HG02943 (cell line): ENCODE measurements at regions not wholly inside any gene's neighbourhood (a gene's known extent, or its start where the extent isn't known, plus 50 kb on each side); places are given as distances from the start of the nearest gene placed in this dataset.

Source experiments
- ATAC-seq: cut with Tn5 transposase; IDR thresholded peaks from one replicate; pipeline ENCODE4 v1.9.1; 2021; ENCODE audit warnings: mild to moderate bottlenecking, low read depth, moderate library complexity; ENCODE audit not compliant: unreplicated experiment

DNA sequence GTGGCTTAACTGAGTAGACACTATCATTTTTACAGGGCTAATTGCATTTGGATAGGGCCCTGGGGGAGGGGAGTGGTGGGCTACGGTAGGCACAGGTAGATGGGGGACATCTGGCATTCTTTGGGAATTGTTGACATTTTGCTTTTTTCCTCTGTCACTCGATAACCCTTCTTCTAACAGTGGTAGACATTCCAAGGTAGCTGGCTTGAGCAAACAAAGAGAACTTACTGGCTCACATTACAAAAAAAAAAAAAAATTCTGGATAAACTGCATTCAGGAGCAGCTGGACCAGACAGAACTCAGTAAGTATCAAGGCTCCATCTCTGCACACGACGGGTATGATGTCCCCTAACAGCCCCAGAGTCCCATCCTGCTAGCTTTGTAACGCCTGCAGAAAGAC lies 585.2 kb downstream of the ZNF608 start:
- no peak for ATAC-seq

- no peak for ATAC-seq
Measured at GRCh38 chr5:124160265-124160664, 586.2 kb downstream of the ZNF608 start.

DNA sequence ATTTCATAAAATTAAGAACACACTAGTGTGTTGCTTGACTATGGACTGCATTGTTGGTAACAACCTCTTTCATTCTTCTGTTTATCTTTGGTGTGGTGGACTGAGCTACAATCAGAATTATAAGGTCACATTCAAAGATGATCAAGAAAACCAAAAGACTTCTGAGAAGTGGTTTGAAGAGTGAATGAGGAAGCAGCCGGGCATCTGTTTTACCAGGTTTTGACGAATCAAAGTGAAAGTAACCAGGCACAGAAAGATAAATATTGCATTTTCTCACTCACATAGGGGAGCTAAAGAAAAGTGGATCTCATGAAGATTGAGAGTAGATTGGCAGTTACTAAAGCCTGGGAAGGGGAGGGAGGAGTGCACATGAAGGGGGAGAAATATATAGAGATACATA lies 589.1 kb downstream of the ZNF608 start:
- ATAC-seq = no peak

- ATAC-seq = no peak
Measured at GRCh38 chr5:124156415-124156996, 589.9 kb downstream of the ZNF608 start.

GRCh38 chr5:124154714-124155113 lies 591.7 kb downstream of the ZNF608 start:
- ATAC-seq = no peak

GRCh38 chr5:124153588-124153987 lies 592.9 kb downstream of the ZNF608 start:
- ATAC-seq = no peak

DNA sequence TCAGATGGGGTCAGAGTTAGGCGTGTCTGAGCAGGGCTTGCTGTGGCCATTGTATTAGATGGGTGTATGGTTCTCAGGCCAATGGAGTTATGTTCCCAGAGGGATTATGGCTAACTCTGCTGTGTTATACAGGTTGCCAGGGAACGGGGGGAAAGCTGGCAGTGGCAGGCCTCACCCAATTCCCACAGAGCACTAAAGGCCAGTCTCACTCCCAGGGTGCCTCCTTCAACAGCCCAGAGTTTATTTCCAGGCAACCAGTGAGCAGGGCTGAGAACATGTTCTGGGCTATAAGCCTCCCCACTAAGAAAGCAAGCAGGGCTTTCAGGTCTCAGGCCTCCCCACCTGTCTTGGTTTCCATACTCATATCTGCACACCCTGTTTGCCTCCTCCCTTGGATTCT lies 597.9 kb downstream of the ZNF608 start:
- ATAC-seq = no peak

- no peak for ATAC-seq
Measured at GRCh38 chr5:124140060-124140459, 606.4 kb downstream of the ZNF608 start.

- no peak for ATAC-seq
Measured at GRCh38 chr5:124139477-124139876, 607.0 kb downstream of the ZNF608 start.

GRCh38 chr5:124136609-124137008 lies 609.8 kb downstream of the ZNF608 start:
- ATAC-seq = no peak

GRCh38 chr5:124134941-124135340 lies 611.5 kb downstream of the ZNF608 start:
- ATAC-seq = no peak

- ATAC-seq = no peak
Measured at GRCh38 chr5:124133406-124133805, 613.0 kb downstream of the ZNF608 start.

DNA sequence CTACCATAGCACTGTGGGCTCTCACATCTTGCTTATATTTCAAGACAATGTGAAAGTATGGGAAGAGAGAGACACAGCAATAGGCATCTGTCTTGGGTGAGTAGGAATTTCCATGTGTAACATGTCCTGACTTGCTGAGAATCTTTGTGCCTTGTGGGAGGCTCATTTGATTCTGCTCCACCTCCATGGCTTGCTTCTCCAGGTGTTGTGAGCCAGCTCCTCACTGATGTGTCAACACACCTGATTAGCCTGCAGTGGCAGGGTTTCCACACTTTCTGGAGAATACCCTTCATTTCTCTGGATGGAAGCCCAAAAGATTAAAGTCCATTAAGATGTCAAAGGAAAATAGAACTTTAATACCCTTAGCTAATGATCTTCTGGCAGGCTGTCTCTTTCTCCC lies 613.6 kb downstream of the ZNF608 start:
- ATAC-seq = no peak

DNA sequence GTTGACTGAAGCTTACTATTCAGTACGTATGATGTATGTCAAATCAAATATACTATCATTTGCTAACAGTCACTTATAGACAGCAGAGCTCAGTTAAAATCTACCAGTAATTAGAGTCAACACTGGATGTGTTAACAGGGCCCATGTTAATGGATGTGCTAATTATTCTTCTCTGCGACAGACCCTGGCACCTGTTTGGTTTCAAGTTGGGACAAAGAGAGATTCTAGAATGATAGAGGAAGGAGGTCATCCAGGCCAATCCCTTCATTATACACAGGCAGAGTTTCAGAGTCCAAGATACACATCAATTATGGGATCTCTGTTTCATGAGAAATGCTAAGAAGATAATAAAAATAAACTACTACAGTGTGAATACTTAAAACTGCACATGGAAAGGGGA lies 615.0 kb downstream of the ZNF608 start:
- no peak for ATAC-seq

- no peak for ATAC-seq
Measured at GRCh38 chr5:124130816-124131215, 615.6 kb downstream of the ZNF608 start.

- ATAC-seq = no peak
Measured at GRCh38 chr5:124128867-124129266, 616.9 kb downstream of the CSNK1G3 start.

GRCh38 chr5:124126504-124127217 lies 614.7 kb downstream of the CSNK1G3 start:
- no peak for ATAC-seq

GRCh38 chr5:124124711-124125229 lies 612.8 kb downstream of the CSNK1G3 start:
- no peak for ATAC-seq

DNA sequence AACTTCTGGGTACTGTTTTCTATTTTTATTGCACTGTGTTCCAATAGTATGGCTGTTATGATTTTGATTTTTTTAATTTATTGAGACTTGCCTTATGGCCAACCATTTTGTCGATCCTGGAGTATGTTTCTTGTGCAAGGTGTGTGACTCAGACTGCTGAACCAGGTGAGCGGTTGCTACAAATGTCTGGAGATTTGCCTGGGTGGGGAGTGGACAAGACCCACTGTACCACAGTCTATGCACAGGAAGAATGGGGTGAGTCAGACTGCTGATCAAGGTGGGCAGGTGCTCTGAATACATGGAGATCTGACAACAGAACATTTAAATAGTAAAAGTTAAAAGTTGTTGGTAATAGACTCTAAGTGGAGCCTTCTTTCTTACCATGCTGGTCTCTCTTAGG lies 609.2 kb downstream of the CSNK1G3 start:
- no peak for ATAC-seq

DNA sequence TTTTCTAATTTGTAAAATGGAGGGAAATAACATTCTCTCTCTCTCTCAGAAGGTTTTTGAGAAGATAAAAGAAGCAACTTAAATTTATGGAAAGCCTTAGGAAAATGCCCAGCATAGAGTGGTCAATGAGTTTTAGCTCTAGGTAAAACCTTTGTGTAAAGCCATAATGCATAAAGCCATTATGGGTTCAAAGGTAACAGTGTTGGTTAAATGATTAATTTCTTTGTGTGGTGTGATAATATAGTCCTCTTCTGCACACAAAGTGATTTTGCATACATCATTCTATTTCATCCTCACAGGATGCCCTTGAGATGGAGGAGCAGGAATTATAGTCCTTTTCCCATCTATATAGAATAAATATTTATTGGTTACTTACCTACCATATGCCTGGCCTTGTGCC lies 602.9 kb downstream of the CSNK1G3 start:
- ATAC-seq = no peak

DNA sequence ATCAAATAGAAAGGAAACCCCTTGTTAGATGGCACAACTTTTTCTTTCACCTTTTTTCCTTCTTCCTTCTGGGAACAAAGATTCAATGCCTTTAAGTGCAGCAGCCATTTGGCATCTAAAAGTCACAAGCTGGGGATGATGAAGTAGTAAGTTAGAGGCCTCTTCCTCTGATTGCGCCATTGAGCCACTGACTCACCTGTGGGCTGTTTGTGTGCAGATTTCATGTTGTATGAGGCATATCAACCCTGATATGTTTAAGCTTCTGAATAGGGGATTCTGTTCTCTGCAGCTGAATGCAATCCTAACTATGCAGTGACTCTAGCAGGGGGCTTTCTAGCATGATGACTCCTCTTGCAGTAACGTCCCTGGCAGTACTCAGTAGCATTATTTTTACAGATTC lies 599.9 kb downstream of the CSNK1G3 start:
- ATAC-seq = no peak

DNA sequence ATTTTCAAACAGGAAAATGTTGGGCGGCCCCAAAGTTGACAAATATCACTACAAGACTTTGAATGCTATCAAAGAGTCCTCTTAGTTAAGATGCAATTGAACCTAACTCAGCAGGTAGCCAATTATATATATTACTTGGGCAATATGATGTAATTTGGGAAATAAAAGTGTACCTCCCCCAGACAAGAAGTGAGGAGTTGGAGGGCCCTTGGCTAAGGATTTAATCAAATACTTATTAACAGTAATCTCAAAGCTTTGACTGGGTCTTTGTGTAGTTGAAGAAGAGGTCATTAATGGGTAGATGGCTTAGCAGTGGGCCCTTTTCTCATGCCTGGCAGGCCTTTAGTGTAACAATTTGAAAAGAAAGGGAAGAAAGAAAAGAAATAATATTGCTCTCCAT lies 599.0 kb downstream of the CSNK1G3 start:
- no peak for ATAC-seq
